ENCODE measurements at regions not wholly inside any gene's neighbourhood (a gene's known extent, or its start where the extent isn't known, plus 50 kb on each side); places are given as distances from the start of the nearest gene placed in this dataset.

DNA sequence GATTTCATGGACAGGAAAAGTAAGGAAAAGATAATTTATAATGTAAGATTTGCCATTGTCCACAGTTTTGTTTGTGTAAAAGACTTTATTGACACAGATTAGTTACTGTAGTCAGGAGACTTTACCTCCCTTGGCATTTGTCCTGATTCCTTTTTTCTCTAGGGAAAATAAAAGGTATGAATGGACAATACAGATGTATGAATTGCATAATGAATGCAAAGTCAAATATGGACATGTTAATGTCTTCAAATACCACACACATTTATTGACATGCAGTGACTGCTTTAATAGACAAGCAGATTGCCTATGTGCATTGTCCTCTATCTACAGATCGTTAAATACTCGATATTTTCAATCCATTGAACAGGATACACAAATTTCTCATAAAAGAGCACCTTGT, 999.7 kb upstream of the SEL1L start:
- intact Hi-C loops (cut with micrococcal nuclease) = no loop called here

DNA sequence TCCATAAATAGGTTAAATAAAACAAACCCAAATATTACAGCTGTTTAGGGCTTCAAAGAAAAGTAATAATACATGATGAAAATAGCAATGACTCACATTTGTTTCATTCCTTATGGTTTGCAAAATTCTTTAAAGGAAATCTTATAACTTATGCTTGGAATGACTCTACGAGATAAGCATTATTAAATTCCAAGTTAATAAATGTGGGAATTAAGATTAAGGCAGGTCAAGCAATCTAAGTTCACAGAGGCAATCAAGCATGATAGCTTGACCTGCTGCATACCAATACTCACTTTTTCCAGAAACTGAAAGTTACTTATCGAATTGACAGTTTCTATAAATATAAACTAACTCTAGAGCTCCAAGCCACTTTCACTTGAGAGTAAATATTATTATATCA, 1002.9 kb upstream of the SEL1L start:
- intact Hi-C loops (cut with micrococcal nuclease) = no loop called here
- Mint-ChIP-seq H3K27me3 (no peaks in the 10 kb centered on the region), H3K9me3 (peaks cover 4% of the 10 kb centered on the region), H3K4me3 (no peak overlapping the region), H3K27ac (no peak overlapping the region), H3K36me3 (ENCODE audit: low read depth) (no peaks in the 10 kb centered on the region), H3K4me1 (ENCODE audit: low read depth) (no peaks in the 10 kb centered on the region)

More for the DNA sequence above, 999.7 kb upstream of the SEL1L start:
- H3K36me3 Mint-ChIP-seq (ENCODE audit: low read depth) = no peaks in the 10 kb centered on the region
- no peaks in the 10 kb centered on the region for H3K4me1 Mint-ChIP-seq (ENCODE audit: low read depth)
- H3K9me3 Mint-ChIP-seq = no peaks in the 10 kb centered on the region
- H3K27ac Mint-ChIP-seq = no peak overlapping the region
- no peaks in the 10 kb centered on the region for H3K27me3 Mint-ChIP-seq
- H3K4me3 Mint-ChIP-seq = no peak overlapping the region

DNA sequence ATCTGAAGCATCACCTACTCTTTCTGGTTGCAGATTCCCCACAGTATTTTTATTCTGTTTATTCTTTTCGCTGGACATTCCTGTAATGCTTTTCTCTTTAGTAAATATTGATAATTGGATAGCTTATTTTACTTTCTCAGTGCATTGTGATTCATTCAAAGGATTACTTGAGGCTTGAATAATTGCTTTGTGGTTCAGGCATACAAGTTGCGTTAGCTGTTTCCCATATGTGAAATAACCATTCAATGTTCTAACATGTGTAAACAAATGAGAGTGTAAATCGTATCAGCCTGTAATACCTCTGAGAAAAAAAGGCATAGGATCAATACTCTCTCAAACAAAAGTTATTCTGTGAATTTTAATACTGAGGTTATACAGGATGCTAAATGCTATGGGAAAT, 1004.2 kb upstream of the SEL1L start:
- H3K4me1 Mint-ChIP-seq (ENCODE audit: low read depth) = no peaks in the 10 kb centered on the region
- H3K36me3 Mint-ChIP-seq (ENCODE audit: low read depth) = no peaks in the 10 kb centered on the region
- H3K9me3 Mint-ChIP-seq = peaks cover 17% of the 10 kb centered on the region
- H3K4me3 Mint-ChIP-seq = no peak overlapping the region
- intact Hi-C loops (cut with micrococcal nuclease) = no loop called here
- H3K27ac Mint-ChIP-seq = no peak overlapping the region
- no peaks in the 10 kb centered on the region for H3K27me3 Mint-ChIP-seq

DNA sequence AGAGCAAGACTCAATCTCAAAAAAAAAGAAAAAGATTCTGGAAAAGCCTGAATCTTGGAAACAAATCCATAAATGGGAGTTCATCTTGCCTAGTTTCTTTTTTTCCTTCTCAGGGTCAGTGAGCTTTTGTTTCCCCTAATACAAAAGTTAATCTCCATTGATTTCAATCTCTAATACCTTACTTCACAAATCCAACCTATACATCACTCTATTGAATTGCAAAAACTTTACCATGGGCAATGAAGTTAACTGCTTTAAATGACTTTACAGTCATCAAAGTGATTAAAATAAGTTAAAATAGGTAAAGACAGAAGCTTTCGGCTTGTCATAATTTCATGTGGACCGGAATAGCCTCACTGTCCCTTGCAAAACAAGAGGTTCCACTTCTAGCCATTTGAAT, 1012.7 kb upstream of the SEL1L start:
- intact Hi-C loops (cut with micrococcal nuclease) = no loop called here
- Mint-ChIP-seq H3K4me1 (ENCODE audit: low read depth) (no peaks in the 10 kb centered on the region), H3K4me3 (no peak overlapping the region)

DNA sequence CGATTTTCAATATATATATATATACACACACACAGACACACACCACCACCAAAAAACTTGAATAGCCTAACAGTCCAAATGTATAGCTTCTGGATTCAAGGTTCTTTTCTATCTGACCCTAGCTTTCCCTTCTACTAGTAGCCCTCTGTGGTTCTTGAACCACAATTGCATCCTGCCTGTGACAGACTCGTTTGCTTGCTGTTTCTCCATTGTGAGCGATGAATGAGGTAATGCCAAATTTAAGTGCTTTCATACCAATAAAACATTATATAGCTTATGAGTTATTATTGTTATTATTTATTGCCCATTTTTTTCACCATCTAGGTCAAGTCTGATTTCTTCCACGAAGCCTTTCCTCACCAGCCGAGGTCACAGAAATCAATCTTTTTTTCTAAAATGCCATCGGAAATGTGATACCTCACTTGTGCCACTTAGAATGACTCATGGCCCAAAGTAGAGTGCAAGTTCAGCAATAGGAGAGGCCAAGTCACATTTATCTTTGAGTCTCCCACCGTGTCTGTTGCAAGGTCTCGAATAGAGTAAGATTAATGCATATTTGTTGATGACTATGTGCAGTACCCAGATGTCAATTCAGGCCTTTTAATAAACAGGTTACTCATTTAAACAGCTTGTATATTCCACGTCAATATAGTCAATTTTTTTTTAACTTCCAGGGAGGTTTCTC, 1015.8 kb upstream of the SEL1L start:
- Mint-ChIP-seq H3K9me3 (peaks cover 16% of the 10 kb centered on the region), H3K4me3 (no peak overlapping the region), H3K36me3 (ENCODE audit: low read depth) (no peaks in the 10 kb centered on the region), H3K27ac (no peak overlapping the region), H3K27me3 (no peaks in the 10 kb centered on the region), H3K4me1 (ENCODE audit: low read depth) (no peaks in the 10 kb centered on the region)
- intact Hi-C loops (cut with micrococcal nuclease) = no loop called here

More for the DNA sequence above, 1012.7 kb upstream of the SEL1L start:
- Mint-ChIP-seq H3K9me3 (peaks cover 33% of the 10 kb centered on the region), H3K27me3 (no peaks in the 10 kb centered on the region), H3K27ac (no peak overlapping the region), H3K36me3 (ENCODE audit: low read depth) (no peaks in the 10 kb centered on the region)

DNA sequence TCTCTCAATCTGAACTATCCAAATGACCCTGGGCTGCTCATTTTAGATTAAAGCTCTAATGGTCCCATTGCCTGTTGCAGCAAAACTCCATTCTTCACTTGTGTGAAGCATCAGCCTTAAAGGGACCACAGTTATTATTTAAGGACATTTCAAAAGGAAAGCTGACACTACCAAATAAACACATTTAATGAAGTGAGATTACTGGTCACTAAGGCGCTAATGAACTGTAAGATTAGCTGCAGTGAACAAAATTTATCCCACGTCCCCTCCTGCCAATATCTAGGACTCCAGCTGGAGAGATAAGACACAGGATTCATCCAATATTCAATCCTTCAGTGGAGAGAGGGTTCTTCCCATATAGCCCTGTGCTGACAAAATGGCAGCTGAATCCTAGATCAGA, 1029.2 kb upstream of the SEL1L start:
- Mint-ChIP-seq H3K27ac (no peak overlapping the region), H3K9me3 (peaks cover 17% of the 10 kb centered on the region), H3K4me3 (no peak overlapping the region), H3K4me1 (ENCODE audit: low read depth) (no peaks in the 10 kb centered on the region), H3K27me3 (no peaks in the 10 kb centered on the region), H3K36me3 (ENCODE audit: low read depth) (no peaks in the 10 kb centered on the region)
- intact Hi-C loops (cut with micrococcal nuclease) = no loop called here

DNA sequence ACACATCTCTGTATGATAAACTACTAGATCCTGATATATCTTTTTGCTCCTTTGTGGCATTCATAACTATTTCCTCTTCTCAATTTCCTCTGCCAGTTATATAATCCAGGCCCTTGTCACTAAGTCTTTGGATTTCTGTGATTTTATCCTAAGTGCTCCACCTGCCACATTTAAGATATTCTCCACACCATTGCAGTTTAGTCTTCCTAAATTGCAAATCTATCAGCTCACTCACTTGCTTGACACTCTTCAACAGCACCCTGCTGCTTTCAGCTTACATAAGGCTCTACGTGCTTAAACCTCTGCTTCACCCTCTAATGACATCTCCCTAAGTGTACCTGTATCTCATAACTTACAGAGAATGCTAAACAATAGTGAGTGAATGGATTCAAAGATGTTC, 1032.2 kb upstream of the SEL1L start:
- H3K36me3 Mint-ChIP-seq (ENCODE audit: low read depth) = no peaks in the 10 kb centered on the region
- H3K27me3 Mint-ChIP-seq = no peaks in the 10 kb centered on the region
- H3K27ac Mint-ChIP-seq = no peak overlapping the region
- H3K9me3 Mint-ChIP-seq = peaks cover 26% of the 10 kb centered on the region
- no peaks in the 10 kb centered on the region for H3K4me1 Mint-ChIP-seq (ENCODE audit: low read depth)
- intact Hi-C loops (cut with micrococcal nuclease) = no loop called here
- no peak overlapping the region for H3K4me3 Mint-ChIP-seq

DNA sequence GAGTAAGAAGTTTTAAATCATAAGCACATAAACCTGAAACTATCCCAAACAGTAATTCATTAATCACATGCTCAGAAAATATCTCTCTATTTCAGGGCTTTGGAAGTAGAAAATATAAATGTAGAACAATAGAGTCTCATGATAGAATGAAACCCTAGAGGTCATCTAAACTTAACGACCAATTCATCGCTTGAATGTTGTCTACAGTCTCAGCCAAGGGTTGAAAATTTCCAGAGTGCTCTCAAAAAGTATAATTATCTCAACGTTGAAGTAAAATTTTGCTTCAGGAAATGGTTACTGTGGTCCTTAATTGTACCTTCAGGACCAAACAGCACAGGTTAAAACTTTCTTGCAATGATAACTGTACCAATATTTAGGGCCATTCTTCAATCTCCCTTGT, 1053.6 kb upstream of the SEL1L start:
- no peaks in the 10 kb centered on the region for H3K36me3 Mint-ChIP-seq (ENCODE audit: low read depth)
- H3K27me3 Mint-ChIP-seq = no peaks in the 10 kb centered on the region
- H3K27ac Mint-ChIP-seq = no peak overlapping the region
- H3K4me3 Mint-ChIP-seq = no peak overlapping the region
- intact Hi-C loops (cut with micrococcal nuclease) = no loop called here
- H3K4me1 Mint-ChIP-seq (ENCODE audit: low read depth) = no peaks in the 10 kb centered on the region
- no peaks in the 10 kb centered on the region for H3K9me3 Mint-ChIP-seq

DNA sequence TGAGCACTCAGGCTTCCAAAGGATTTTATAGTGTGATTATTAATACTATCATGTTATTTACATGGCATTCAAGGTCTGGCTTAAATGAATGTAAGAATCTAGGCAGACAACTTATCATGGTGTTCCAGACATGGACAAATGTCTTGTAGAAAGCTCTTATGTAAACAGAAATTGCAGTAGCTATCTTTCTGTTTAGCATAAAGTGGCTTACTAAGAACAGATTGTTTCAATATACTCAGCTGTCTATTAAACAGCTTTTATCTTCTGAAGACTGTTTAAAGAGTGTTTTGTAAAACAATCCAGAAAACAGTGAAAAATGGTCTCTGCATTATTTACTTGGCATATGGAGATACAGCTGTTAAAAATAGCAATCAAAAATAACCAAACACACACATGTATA, 1061.8 kb upstream of the SEL1L start:
- Mint-ChIP-seq H3K4me3 (no peak overlapping the region), H3K27me3 (no peaks in the 10 kb centered on the region), H3K36me3 (ENCODE audit: low read depth) (no peaks in the 10 kb centered on the region), H3K4me1 (ENCODE audit: low read depth) (no peaks in the 10 kb centered on the region), H3K9me3 (no peaks in the 10 kb centered on the region), H3K27ac (no peak overlapping the region)
- intact Hi-C loops (cut with micrococcal nuclease) = no loop called here

DNA sequence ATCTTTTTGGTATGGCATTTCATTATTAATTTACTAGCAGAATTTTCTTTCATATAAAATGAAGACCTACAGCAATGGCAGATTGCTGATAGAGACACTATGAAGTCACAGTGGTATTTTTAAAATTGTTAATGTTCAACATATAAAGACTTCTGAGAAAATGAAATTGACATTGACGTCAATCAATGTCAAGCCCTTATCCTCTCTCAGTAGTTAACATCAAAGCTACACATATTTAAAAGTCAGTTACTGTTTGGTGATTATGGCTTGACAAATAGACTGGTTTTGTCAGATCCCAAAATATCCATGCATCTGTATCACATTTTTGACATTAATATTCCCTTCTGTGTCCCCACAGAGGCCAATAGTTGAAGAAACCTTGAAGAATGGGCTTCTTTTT, 1069.1 kb upstream of the SEL1L start:
- Mint-ChIP-seq H3K4me3 (no peak overlapping the region), H3K36me3 (ENCODE audit: low read depth) (no peaks in the 10 kb centered on the region), H3K27me3 (no peaks in the 10 kb centered on the region), H3K9me3 (no peaks in the 10 kb centered on the region), H3K4me1 (ENCODE audit: low read depth) (no peaks in the 10 kb centered on the region), H3K27ac (no peak overlapping the region)
- intact Hi-C loops (cut with micrococcal nuclease) = no loop called here

DNA sequence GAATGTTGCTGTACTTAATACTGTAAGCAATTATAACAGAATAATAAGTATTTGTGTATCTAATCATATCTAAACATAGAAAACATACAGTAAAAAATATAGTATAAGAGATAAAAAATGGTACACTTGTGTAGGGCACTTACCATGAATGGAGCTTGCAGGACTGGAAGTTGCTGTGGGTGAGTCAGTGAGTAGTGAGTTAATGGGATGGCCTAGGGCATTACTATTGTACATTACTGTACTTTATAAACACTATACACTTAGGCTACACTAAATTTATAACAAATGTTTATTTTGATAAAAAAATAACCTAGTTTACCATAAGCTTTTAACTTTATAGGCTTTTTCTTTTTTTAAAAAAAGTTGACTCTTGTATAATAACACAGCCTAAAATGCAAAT, 1071.2 kb upstream of the SEL1L start:
- Mint-ChIP-seq H3K27me3 (no peaks in the 10 kb centered on the region), H3K4me1 (ENCODE audit: low read depth) (no peaks in the 10 kb centered on the region), H3K4me3 (no peak overlapping the region), H3K36me3 (ENCODE audit: low read depth) (no peaks in the 10 kb centered on the region), H3K27ac (no peak overlapping the region), H3K9me3 (no peaks in the 10 kb centered on the region)
- intact Hi-C loops (cut with micrococcal nuclease) = no loop called here

DNA sequence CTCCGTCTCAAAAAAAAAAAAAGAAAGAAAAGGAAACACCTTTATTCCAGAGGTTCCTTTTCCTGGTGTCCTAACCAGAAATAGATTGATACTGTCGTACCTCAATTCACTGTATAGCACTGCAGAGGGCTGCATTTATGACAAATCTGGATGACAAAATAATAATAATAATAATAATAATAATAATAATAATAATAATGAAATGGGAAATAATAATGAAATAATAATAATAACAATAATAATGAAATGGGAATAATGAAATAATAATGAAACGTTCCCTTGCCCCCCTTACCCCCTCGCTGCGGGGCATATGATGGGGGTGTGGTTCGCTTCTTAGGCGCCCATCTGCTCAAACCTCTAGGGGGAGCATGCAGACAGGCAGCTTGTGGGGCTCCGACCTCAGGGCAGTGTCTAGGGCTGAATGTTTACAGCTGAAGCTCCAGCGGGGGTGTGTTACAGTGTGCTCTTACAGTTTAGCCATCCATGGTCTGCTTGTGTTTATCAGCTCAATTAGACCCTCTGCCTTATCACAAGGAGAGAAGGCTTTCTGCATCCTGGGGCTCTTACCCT, 1088.3 kb upstream of the SEL1L start:
- no peaks in the 10 kb centered on the region for H3K27me3 Mint-ChIP-seq
- no peak overlapping the region for H3K4me3 Mint-ChIP-seq
- peaks cover 10% of the 10 kb centered on the region for H3K9me3 Mint-ChIP-seq
- no peaks in the 10 kb centered on the region for H3K4me1 Mint-ChIP-seq (ENCODE audit: low read depth)
- intact Hi-C loops (cut with micrococcal nuclease) = no loop called here
- H3K36me3 Mint-ChIP-seq (ENCODE audit: low read depth) = no peaks in the 10 kb centered on the region
- no peak overlapping the region for H3K27ac Mint-ChIP-seq

DNA sequence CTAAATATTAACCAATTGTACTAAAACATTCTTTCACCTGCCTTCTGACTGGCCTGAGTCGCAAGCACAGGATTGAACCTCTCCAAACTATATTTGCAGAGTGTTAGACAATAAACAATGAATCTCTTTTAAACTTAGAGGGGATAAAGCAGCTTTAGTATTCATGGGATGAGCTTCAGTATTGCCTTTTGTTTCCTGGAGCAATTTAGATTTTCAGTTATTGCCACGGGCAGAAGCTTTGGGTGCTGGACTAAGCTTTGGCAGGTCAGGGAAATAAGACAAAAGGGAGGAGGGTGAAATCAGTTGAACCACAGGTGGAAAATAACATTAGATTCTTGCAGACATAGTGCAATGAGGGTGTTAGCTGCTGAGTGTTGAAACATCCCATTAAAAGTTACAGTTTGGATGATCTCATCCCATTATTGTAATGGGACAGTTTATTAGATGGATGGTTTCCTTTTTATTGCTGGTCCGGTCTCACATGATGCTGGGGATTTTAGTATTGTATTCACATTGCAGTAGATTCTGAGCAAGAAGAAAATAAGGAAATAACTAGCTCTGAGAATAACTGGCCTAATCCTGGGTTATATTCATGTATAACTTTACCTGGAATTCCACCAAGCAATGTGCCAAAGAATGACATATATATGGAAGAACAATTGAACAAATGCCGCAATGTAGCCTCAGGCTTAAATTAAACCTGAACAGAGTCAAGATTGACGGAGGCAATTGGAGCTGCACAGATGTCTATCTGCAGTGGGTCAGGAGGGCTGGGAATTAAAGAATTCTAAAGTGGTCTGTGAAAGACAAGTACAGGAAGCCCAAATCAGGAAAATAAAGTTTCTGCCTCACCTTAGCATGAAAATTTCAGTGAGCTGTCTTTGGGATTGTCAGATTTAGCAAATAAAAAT, 1092.8 kb upstream of the SEL1L start:
- Mint-ChIP-seq H3K27ac (no peak overlapping the region), H3K36me3 (ENCODE audit: low read depth) (no peaks in the 10 kb centered on the region), H3K4me1 (ENCODE audit: low read depth) (no peaks in the 10 kb centered on the region), H3K9me3 (peaks cover 16% of the 10 kb centered on the region), H3K27me3 (no peaks in the 10 kb centered on the region), H3K4me3 (no peak overlapping the region)
- intact Hi-C loops (cut with micrococcal nuclease) = no loop called here

DNA sequence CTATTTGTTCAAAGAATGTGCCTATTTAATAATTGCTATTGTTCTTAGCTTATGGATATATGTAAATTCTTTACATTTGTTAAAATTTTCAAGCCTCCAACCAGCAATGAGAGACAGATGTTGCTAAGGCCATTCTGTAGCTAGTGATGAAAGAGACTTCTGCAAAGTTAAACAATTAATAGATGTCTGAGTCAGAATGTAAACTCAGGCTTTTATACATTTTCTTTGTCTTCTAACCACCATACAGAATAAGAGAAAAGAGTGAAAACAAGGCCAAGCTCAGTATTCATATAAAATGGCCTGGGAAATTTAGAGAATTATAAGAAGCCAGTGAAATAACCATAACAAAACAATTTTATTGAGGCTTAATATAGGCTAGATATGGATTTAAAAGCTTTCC, 1102.3 kb upstream of the SEL1L start:
- intact Hi-C loops (cut with micrococcal nuclease) = no loop called here
- Mint-ChIP-seq H3K9me3 (peaks cover 30% of the 10 kb centered on the region), H3K36me3 (ENCODE audit: low read depth) (no peaks in the 10 kb centered on the region)

More for the DNA sequence above, 1102.3 kb upstream of the SEL1L start:
- Mint-ChIP-seq H3K4me1 (ENCODE audit: low read depth) (no peaks in the 10 kb centered on the region), H3K4me3 (no peak overlapping the region), H3K27me3 (no peaks in the 10 kb centered on the region), H3K27ac (no peak overlapping the region)
